BE2C (cell line): ENCODE measurements at regions not wholly inside any gene's neighbourhood (a gene's known extent, or its start where the extent isn't known, plus 50 kb on each side); places are given as distances from the start of the nearest gene placed in this dataset.

ENCODE experiments used
- DNase-seq: peaks from one replicate; pipeline ENCODE4 v3.0.0-alpha.2; 2020
- H3K27me3 ChIP-seq: fragments of 250-450 bp; sonication (Bioruptor Pico); 2 replicates; pipeline ENCODE4 v1.5.1; 2020; ENCODE audit warnings: mild to moderate bottlenecking
- H3K36me3 ChIP-seq: fragments of 250-450 bp; sonication (Bioruptor Pico); 2 replicates; pipeline ENCODE4 v1.5.1; 2020; ENCODE audit warnings: mild to moderate bottlenecking
- H3K4me1 ChIP-seq: fragments of 250-450 bp; sonication (Bioruptor Pico); 2 replicates; pipeline ENCODE4 v1.5.1; 2020
- H3K4me3 ChIP-seq: 2 replicates; pipeline ENCODE4 v1.5.1; 2011; ENCODE audit warnings: low read depth, low read length
- H3K9me3 ChIP-seq: fragments of 250-450 bp; sonication (Bioruptor Pico); 2 replicates; pipeline ENCODE4 v1.5.1; 2020
- CTCF ChIP-seq: IDR thresholded peaks from 2 replicates; pipeline ENCODE4 v1.5.1; 2012; ENCODE audit warnings: mild to moderate bottlenecking, low read depth, low read length

GRCh38 chrX:39822133-39822748, 275.5 kb downstream of the BCOR start:
- no peaks in the 10 kb centered on the region for H3K36me3 ChIP-seq
- H3K9me3 ChIP-seq, result no peaks in the 10 kb centered on the region
- no peak for DNase-seq
- peaks cover 17% of the 10 kb centered on the region for H3K4me1 ChIP-seq
- no peak for TF ChIP-seq CTCF
- H3K4me3 ChIP-seq, result no peak overlapping the region
- H3K27me3 ChIP-seq, result no peaks in the 10 kb centered on the region

DNA sequence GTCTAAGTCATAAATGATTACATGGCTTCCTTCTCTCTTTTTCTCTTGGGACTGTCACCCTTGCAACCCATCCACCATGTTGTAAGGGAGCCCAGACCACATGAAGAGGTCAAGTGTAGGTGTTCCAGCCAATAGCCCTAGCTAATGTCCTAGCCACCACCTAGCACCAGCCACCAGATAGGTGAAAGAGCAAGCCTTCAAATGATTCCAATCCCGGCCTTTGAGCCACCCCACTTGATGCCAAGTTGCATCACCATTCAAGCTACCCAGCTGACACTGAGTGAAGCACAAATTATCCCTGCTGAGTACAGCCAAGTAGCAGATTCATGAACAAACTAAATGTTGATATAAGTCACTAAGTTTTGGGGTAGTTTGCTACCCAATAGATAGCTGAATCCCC, 274.3 kb downstream of the BCOR start:
- Histone ChIP-seq H3K9me3 (no peaks in the 10 kb centered on the region), H3K4me3 (no peak overlapping the region), H3K27me3 (no peaks in the 10 kb centered on the region), H3K36me3 (no peaks in the 10 kb centered on the region), H3K4me1 (peaks cover 14% of the 10 kb centered on the region)
- no peak for TF ChIP-seq CTCF
- no peak for DNase-seq

- no peak for TF ChIP-seq CTCF
- Histone ChIP-seq H3K36me3 (no peaks in the 10 kb centered on the region), H3K27me3 (no peaks in the 10 kb centered on the region), H3K9me3 (no peaks in the 10 kb centered on the region), H3K4me1 (peaks cover 10% of the 10 kb centered on the region), H3K4me3 (no peak overlapping the region)
- DNase-seq, result no peak
These were observed 273.9 kb downstream of the BCOR start for GRCh38 chrX:39823854-39824253.

GRCh38 chrX:39826813-39827543, 270.8 kb downstream of the BCOR start:
- TF ChIP-seq CTCF, result no peak
- Histone ChIP-seq H3K27me3 (no peaks in the 10 kb centered on the region), H3K4me1 (peaks cover 6% of the 10 kb centered on the region; the same call in 1 of the 2 replicates), H3K4me3 (no peak overlapping the region), H3K9me3 (no peaks in the 10 kb centered on the region), H3K36me3 (no peaks in the 10 kb centered on the region)
- no peak for DNase-seq

DNA sequence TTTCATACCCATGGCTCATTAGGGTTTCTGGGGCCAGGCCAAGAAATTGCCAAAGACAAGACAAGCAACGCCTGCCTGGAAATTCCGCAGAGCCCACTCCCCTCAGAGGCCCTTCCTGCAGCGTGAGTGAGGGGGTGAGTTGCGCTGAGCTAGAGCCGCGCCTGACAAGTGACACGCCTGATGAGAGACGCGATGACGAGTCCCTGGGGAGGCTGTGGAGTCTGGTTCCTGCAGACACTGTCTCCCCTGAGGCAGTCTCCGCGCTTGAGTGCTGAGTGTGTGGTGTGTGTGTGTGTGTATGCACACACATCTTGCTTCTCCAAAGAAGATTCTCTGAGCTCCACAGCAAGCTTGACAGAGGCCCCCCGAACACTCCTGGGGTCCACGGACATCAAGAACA, 269.8 kb downstream of the BCOR start:
- peaks cover 6% of the 10 kb centered on the region; the same call in 1 of the 2 replicates for H3K4me1 ChIP-seq
- H3K9me3 ChIP-seq, result no peaks in the 10 kb centered on the region
- no peak overlapping the region for H3K4me3 ChIP-seq
- DNase-seq, result peak; percentile 91
- TF ChIP-seq CTCF, result no peak
- H3K27me3 ChIP-seq, result no peaks in the 10 kb centered on the region
- H3K36me3 ChIP-seq, result no peaks in the 10 kb centered on the region

GRCh38 chrX:39828971-39829370, 268.8 kb downstream of the BCOR start:
- Histone ChIP-seq H3K9me3 (no peaks in the 10 kb centered on the region), H3K4me3 (no peak overlapping the region), H3K36me3 (no peaks in the 10 kb centered on the region), H3K27me3 (no peaks in the 10 kb centered on the region), H3K4me1 (peaks cover 6% of the 10 kb centered on the region; the same call in 1 of the 2 replicates)
- no peak for DNase-seq
- TF ChIP-seq CTCF, result no peak
